GM19395 (cell line): ENCODE measurements at regions not wholly inside any gene's neighbourhood (a gene's known extent, or its start where the extent isn't known, plus 50 kb on each side); places are given as distances from the start of the nearest gene placed in this dataset.
"Not testable (repeated sequence)": the region's sequence is repeated elsewhere in the genome, so short reads cannot be mapped to it uniquely, and the experiment has no call there.

Experiments
- ATAC-seq: cut with Tn5 transposase; IDR thresholded peaks from one replicate; pipeline ENCODE4 v1.9.1; 2021; ENCODE audit warnings: mild to moderate bottlenecking, moderate library complexity; ENCODE audit not compliant: unreplicated experiment

DNA sequence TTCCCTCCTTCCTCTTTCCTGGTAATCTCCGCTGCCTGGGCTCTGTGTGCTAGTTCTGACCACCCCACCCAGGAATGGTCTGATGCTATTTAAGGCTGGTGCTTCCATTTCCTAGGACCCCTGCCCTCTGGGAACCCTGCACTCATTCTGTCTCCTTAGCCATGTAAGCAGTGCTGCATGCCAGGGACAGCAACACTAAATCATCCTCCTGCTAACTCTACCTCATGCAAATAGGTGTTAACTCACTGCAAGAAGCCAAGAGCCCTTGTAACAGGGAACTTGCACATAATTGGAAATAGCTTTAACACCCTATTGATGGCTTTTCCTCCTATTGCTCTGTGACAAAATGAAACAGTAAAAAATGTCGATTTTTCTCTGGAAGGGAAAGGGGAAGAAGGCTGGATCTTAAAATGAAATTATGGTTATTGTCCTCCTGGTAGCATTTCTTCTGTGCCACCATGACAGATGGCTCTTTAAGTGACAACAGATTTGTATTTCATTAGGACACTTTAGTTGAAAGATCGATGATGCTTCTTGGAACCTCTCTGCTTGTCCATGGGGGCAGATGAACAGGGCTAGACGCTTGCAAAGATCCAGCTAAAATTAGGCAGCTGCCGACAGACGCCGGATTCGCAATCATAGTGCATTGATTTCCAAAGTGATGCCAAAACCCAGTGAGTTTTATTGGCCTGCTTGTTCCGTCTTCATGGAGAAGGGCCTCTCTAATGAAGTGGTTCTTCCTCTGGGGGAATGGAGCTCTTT, 551.7 kb downstream of the MATN1 start:
- no peak for ATAC-seq

- no peak for ATAC-seq
Measured at GRCh38 chr1:30169269-30169668, 554.1 kb downstream of the MATN1 start.

GRCh38 chr1:30166174-30166573, 557.2 kb downstream of the MATN1 start:
- no peak for ATAC-seq

DNA sequence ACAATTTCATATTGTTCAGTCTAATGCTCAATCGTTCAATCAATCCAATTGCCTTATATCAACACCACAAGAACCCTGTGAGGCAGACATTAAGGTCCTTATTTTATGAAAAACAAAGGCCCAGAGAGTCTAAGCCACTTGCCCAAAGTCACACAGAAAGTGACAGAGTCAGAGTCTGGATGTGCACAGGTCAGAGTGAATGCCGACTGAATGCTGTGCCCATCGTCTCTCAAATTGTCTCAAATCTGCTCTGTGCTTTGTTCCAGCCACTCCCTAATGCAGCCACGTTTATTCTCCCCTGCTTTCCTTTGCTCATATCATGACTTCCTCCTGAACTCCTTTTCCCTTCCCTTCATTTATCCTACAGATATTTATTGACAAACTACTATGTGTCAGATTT, 558.3 kb downstream of the MATN1 start:
- no peak for ATAC-seq

DNA sequence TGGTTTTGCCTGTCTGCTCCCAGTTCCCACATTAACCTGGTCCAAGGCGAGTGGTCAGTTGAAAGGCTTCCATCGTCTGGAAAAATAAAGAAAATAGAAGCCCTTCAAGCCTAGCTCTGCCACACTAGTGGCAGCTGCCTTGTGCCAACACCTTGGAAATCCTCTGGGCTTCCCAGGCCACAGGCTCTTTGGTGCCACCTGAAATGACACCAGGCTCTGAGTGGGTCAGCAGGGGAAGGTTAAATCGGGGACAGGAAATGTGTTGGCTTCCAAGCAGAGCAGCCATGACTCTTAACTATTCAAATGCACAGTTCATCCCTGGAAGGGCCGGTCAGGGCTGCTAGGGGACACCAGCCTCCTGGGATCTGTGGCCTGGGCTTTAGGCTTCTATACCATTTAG, 558.7 kb downstream of the MATN1 start:
- ATAC-seq, result no peak

DNA sequence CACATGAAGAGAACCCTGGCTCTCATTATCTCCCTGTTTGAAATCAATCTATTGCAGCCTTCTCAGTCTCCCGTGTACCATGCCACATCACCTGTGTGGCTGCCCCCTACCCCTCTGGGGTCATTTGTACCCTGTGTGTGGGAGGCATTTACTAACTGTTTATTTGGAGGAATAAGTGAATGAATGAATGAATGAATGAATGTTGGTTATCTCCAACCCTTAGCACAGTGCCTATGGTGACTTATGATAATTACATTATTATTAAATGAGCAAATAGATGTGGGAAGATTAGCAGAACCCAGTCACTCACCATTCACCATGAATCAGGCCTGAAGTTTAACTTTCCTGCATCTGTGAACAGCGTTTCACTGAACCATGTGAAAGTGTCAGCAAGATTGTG, 560.8 kb downstream of the MATN1 start:
- no peak for ATAC-seq

DNA sequence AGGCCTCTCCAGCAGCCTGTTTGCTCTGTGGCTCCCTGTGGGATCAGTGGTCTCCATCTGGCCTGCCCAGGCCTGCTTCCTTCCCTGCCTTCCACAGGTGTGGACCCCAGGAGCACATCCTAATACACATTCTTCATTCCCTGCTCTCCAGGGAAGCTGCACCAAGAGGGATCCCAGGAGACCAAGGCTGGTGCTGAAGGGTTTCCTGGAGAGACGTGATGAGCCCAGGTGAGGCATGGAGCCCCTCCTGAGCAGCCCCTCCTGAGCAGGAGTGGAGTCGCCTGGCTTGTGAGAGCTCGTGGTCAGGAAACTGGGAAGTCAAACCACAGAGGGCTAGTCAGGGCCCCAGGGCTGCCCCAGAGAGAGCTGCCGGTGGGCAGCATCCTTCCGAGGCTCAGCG, 561.4 kb downstream of the MATN1 start:
- ATAC-seq, result no peak

- no peak for ATAC-seq
Measured at GRCh38 chr1:30160999-30161689, 562.2 kb downstream of the MATN1 start.

DNA sequence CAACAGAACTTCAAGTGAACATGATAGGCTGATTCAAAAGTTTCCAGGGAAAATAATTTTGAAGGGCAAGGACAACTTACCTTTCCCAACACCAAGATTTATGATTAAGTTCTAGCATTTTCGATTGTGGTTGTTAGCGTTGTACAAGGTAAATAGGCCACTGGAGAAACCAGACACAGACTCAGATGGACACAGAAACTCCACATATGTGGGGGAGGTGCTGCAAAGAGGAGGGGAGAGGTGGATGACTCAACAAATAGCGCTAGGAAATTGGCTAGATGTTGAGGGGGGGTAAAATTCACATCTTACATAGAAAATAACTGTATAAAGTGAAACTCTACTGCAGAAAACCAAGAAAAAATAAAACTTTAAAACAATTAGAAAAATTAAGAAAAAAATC, 564.4 kb downstream of the MATN1 start:
- ATAC-seq, result no peak

GRCh38 chr1:30155698-30156097, 567.7 kb downstream of the MATN1 start:
- not testable (repeated sequence) for ATAC-seq

DNA sequence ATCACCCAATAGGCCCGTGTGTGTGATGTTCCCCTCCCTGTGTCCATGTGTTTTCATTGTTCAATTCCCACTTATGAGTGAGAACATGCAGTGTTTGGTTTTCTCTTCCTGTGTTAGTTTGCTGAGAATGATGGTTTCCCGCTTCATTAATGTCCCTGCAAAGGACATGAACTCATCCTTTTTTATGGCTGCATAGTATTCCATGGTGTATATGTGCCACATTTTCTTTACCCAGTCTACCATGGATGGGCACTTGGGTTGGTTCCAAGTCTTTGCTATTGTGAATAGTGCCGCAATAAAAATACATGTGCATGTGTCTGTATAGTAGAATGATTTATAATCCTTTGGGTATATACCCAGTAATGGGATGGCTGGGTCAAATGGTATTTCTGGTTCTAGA, 568.1 kb downstream of the MATN1 start:
- not testable (repeated sequence) for ATAC-seq

DNA sequence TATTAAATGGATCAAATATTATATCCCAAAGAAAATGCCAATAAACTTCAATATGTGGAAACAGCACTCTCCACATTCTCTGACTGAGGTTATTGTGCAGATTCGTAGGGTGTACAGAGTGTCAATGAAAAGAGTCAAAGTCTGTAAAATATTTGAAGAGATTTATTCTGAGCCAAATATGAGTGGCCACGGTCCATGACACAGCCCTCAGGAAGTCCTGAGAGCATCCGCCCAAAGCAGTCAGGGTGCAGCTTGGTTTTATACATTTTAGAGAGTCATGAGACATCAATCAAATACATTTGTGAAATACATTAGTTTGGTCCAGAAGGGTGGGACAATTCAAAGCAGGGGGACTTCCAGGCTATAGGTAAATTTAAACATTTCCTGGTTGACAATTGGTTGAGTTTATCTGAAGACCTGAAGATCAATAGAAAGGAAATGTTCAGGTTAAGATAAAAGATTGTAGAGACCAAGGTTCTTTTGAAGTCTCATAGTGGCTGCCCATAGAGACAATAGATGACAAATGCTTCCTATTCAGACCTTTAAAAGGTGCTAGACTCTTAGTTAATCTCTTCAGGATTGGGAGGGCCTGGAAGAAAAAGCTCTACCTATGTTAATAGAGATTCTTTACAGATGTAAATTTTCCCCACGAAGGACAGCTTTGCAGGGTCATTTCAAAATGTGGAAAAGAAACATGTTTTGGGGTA, 569.5 kb downstream of the MATN1 start:
- no peak for ATAC-seq

GRCh38 chr1:30151826-30152225, 571.6 kb downstream of the MATN1 start:
- ATAC-seq, result no peak

DNA sequence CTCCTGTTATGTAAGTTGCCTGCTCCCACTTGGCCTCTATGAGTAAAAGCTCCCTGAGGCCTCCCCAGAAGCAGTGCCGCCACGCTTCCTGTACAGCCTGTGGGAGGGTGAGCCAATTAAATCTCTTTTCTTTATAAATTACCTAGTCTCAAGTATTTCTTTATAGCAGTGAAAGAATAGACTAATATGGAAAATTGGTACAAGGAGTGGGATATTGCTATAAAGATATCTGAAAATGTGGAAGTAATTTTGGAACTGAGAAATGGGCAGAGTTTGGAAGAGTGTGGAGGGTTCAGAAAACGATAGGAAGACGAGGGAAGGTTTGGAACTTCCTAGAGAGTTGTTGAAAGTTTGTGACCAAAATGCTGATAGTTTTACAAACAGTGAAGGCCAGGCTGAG, 572.3 kb downstream of the MATN1 start:
- no peak for ATAC-seq

DNA sequence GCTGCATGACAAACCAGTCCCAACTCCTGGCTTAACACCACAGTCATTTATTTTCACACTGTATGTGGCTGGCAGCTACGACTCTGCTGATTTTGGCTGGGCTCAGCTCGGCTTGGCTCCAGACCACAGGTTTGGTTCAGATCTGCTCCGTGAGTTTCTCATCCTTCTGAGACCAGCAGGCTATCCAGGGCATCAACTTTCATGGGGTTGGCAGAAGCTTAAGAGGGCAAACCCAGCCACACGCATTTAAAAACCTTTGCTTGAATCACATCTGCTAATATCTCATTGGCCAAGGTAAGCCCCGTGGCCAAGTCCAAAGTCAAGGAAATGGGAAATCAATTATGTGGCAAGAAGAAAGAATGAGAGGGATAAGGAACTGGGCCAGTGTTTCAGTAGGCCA, 574.2 kb downstream of the MATN1 start:
- no peak for ATAC-seq

DNA sequence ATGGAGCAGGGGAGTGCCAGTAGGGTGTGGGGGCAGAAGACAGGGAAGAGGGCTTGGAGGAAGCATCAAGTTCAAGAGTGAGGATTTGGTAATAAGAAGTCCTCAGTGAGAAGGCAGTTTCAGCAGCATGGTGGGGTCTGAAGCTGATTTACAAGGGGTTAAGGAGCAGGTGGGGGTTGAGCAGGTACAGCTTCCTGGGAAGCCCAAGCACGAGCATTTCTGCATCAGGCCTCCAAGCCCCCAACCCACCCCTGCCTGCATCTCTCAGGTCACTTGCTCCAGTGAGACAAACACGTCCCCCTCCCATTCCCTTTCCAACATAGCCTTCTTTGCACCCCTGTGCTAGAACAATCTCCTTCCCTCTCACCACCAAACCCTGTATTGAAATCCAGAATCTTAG, 574.7 kb downstream of the MATN1 start:
- no peak for ATAC-seq

GRCh38 chr1:30147188-30147587, 576.2 kb downstream of the MATN1 start:
- no peak for ATAC-seq

GRCh38 chr1:30146448-30146847, 576.9 kb downstream of the MATN1 start:
- ATAC-seq, result no peak

DNA sequence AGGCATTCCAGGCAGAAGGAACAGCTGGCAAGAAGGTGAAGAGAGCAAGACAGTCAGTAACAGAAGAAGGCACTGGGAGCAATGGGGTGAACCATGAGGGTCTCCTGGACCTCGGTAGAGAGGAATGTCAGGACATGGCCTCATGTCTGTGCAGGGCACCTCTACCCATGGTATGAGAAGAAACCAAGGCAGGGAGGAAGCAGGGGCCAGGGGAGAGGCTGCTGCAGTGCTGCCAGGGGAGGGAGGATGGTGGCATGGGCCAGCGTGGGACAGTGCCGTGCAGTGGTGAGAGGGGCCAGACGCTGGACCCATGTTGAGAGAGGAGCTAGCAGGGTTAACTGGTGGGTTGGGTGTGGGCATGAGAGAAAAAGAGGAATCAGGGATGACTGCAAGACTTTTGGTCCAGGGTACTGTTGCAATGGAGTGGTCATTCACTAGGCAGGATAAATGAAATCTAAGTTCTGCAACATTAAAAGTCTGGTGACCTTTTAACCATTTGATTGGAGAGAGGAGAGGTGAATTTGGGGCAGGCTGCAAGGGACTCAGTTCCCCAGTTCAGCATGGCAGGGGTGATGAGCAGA, 577.6 kb downstream of the MATN1 start:
- ATAC-seq, result no peak

- no peak for ATAC-seq
Measured at GRCh38 chr1:30144831-30145230, 578.6 kb downstream of the MATN1 start.

- ATAC-seq, result no peak
Measured at GRCh38 chr1:30143517-30143916, 579.9 kb downstream of the MATN1 start.

DNA sequence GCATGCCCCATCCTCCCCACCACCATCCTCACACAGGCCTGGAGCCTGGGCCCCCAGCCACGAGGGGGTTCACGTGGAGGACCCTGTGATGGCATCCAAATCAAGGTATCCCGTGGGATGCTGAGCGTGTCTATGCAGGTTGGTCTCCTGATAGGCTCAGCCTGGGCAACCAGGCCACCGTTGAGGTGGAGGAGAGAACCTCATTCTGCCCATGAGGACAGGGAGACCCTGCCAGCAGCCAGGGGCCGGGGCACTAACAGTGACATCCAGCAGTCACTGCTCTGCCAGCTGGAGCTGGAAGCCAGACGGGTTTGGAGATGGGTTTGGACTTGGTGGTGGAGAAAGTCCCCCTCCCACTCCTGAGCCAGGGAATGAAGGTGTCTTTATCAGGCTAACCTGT, 582.8 kb downstream of the MATN1 start:
- ATAC-seq, result no peak
